DND-41 (cell line): ENCODE measurements at regions not wholly inside any gene's neighbourhood (a gene's known extent, or its start where the extent isn't known, plus 50 kb on each side); places are given as distances from the start of the nearest gene placed in this dataset.

ENCODE experiments used
- ATAC-seq: fragments of 200-7000 bp; cut with Tn5 transposase; 3 replicates; pipeline ENCODE4 v1.9.1; 2021; ENCODE audit warnings: low read depth; ENCODE audit not compliant: insufficient read depth
- DNase-seq: peaks from one replicate; pipeline ENCODE4 v3.0.0-alpha.2; 2020
- H2AFZ ChIP-seq: 2 replicates; pipeline ENCODE4 v1.6.0; 2012; ENCODE audit warnings: low read depth, low read length
- H3K27ac ChIP-seq: 2 replicates; pipeline ENCODE4 v1.5.1; 2012; ENCODE audit warnings: low read length, inconsistent platforms
- H3K27me3 ChIP-seq: fragments of 200-600 bp; sonication (generic); 2 replicates; pipeline ENCODE4 v1.6.0; 2012; ENCODE audit warnings: low read length, mild to moderate bottlenecking, inconsistent platforms; ENCODE audit not compliant: insufficient read depth, poor library complexity
- H3K36me3 ChIP-seq: 2 replicates; pipeline ENCODE4 v1.5.1; 2012; ENCODE audit warnings: low read length, inconsistent platforms; ENCODE audit not compliant: insufficient read depth
- H3K4me1 ChIP-seq: 2 replicates; pipeline ENCODE4 v1.5.1; 2012; ENCODE audit warnings: mild to moderate bottlenecking, low read length; ENCODE audit not compliant: insufficient read depth
- H3K4me2 ChIP-seq: 2 replicates; pipeline ENCODE4 v1.6.0; 2012; ENCODE audit warnings: mild to moderate bottlenecking, moderate library complexity, low read length, inconsistent platforms; ENCODE audit not compliant: insufficient read depth
- H3K4me3 ChIP-seq, 2 experiments: fragments of 200-600 bp in 1 of 2; shearing (Covaris generic) in 1 of 2; 2 replicates each; pipeline ENCODE4 v1.5.1; 2012 to 2016; ENCODE audit warnings: inconsistent platforms in 2 of 2, low read length in 2 of 2, mild to moderate bottlenecking in 2 of 2, low read depth in 1 of 2, moderate library complexity in 1 of 2
- H3K79me2 ChIP-seq: 2 replicates; pipeline ENCODE4 v1.6.0; 2012; ENCODE audit warnings: low read length, inconsistent platforms; ENCODE audit not compliant: insufficient read depth
- H3K9ac ChIP-seq: 2 replicates; pipeline ENCODE4 v1.6.0; 2012; ENCODE audit warnings: low read depth, mild to moderate bottlenecking, inconsistent platforms, low read length, moderate library complexity
- H3K9me3 ChIP-seq: 2 replicates; pipeline ENCODE4 v1.5.1; 2012; ENCODE audit warnings: low read length, moderate library complexity, mild to moderate bottlenecking, inconsistent platforms; ENCODE audit not compliant: insufficient read depth, severe bottlenecking
- H4K20me1 ChIP-seq: 2 replicates; pipeline ENCODE4 v1.6.0; 2012; ENCODE audit warnings: low read length; ENCODE audit not compliant: insufficient read depth
- EZH2 ChIP-seq: IDR thresholded peaks from 3 replicates; pipeline ENCODE4 v1.6.1; 2012; ENCODE audit warnings: borderline replicate concordance, low read depth, mild to moderate bottlenecking, moderate library complexity, low read length, inconsistent platforms; ENCODE audit not compliant: severe bottlenecking
- TF ChIP-seq, protein P1 (sequence below): IDR thresholded peaks from 2 replicates; pipeline ENCODE4 v1.5.1; 2012; ENCODE audit warnings: borderline replicate concordance, low read length, moderate library complexity, mild to moderate bottlenecking; ENCODE audit not compliant: poor library complexity, severe bottlenecking; ENCODE audit errors: extremely low read depth

DNA sequence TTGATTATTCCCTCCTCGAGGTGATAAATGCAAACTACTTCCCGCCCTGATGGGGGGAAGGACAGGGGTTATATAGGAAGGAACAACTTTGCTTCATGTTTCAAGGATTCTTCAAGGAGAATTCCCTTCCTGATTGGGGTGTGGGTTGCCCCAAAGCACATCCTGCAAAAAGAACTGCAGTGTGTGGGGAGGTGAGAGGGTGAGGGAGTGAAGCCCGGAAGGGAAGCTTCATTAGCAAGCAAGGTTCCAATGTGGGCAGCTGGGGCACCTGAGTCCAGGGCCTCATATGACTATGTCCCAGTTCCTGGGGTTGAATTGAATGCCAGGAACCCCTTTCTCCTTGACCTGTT, 326.0 kb downstream of the MN1 start:
- ATAC-seq (no peak), DNase-seq (no peak)
- Histone ChIP-seq H3K9me3 (no peaks in the 10 kb centered on the region), H3K79me2 (no peaks in the 10 kb centered on the region), H2AFZ (no peak overlapping the region), H3K36me3 (no peaks in the 10 kb centered on the region), H3K9ac (no peak overlapping the region), H3K4me3 (no peak overlapping the region), H3K27me3 (peaks cover 2% of the 10 kb centered on the region), H3K4me2 (no peak overlapping the region), H3K27ac (no peak overlapping the region), H4K20me1 (no peaks in the 10 kb centered on the region), H3K4me1 (no peaks in the 10 kb centered on the region)
- TF ChIP-seq EZH2 = no peak
- TF ChIP-seq, protein P1, sequence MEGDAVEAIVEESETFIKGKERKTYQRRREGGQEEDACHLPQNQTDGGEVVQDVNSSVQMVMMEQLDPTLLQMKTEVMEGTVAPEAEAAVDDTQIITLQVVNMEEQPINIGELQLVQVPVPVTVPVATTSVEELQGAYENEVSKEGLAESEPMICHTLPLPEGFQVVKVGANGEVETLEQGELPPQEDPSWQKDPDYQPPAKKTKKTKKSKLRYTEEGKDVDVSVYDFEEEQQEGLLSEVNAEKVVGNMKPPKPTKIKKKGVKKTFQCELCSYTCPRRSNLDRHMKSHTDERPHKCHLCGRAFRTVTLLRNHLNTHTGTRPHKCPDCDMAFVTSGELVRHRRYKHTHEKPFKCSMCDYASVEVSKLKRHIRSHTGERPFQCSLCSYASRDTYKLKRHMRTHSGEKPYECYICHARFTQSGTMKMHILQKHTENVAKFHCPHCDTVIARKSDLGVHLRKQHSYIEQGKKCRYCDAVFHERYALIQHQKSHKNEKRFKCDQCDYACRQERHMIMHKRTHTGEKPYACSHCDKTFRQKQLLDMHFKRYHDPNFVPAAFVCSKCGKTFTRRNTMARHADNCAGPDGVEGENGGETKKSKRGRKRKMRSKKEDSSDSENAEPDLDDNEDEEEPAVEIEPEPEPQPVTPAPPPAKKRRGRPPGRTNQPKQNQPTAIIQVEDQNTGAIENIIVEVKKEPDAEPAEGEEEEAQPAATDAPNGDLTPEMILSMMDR = no peak

DNA sequence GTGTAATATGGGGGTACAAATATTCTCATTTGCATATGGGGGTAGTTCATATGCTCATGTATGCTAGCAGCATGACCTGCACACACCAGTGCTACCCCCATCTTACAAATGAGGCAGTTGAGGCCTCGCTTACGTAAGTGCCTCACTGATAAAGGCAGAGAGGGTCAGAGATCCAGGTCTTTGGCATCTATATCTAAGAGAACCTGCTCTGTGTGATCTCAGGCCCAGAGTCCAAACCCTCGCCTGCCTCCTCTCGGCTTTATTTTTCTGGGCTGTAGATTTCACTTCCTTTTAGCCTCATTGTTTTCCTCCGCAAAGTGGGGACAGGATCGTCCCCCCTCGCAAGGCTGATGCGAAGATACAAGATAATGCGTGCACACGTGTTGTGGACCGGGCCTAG, 325.2 kb downstream of the MN1 start:
- Histone ChIP-seq H3K4me3 (no peak overlapping the region), H3K4me2 (no peak overlapping the region), H3K4me1 (no peaks in the 10 kb centered on the region), H3K27me3 (peaks cover 2% of the 10 kb centered on the region), H3K9me3 (no peaks in the 10 kb centered on the region), H3K36me3 (no peaks in the 10 kb centered on the region), H3K79me2 (no peaks in the 10 kb centered on the region), H4K20me1 (no peaks in the 10 kb centered on the region), H3K27ac (no peak overlapping the region), H2AFZ (no peak overlapping the region), H3K9ac (no peak overlapping the region)
- ATAC-seq = no peak
- no peak for DNase-seq
- TF ChIP-seq, protein P1 = no peak
- no peak for TF ChIP-seq EZH2

DNA sequence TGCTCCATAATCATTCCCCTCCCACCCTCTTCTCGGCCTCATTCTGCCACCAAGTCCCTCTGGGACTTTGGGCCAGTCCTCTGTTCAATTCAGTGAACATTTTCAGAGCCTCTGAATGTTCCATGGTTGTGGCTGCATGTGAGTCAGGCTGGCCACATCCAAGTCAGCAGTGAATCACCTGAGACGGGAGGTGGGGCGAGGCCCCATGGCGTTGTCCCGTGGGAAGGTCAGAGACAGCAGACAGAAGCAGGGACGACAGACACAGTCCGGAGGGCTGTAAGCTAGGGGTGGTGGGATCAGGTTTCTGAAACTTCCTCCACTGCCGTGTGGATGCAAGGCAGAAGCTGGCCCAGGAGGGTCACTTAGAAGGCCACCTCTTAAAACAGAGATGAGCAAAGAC, 324.8 kb downstream of the MN1 start:
- no peak overlapping the region for H3K4me3 ChIP-seq
- no peaks in the 10 kb centered on the region for H3K36me3 ChIP-seq
- TF ChIP-seq, protein P1 = no peak
- no peak for TF ChIP-seq EZH2
- no peaks in the 10 kb centered on the region for H3K9me3 ChIP-seq
- peaks cover 2% of the 10 kb centered on the region for H3K27me3 ChIP-seq
- no peaks in the 10 kb centered on the region for H4K20me1 ChIP-seq
- H3K27ac ChIP-seq = no peak overlapping the region
- DNase-seq = no peak
- H3K4me1 ChIP-seq = no peaks in the 10 kb centered on the region
- H3K79me2 ChIP-seq = no peaks in the 10 kb centered on the region
- H3K9ac ChIP-seq = no peak overlapping the region
- H2AFZ ChIP-seq = no peak overlapping the region
- H3K4me2 ChIP-seq = no peak overlapping the region
- ATAC-seq = no peak

DNA sequence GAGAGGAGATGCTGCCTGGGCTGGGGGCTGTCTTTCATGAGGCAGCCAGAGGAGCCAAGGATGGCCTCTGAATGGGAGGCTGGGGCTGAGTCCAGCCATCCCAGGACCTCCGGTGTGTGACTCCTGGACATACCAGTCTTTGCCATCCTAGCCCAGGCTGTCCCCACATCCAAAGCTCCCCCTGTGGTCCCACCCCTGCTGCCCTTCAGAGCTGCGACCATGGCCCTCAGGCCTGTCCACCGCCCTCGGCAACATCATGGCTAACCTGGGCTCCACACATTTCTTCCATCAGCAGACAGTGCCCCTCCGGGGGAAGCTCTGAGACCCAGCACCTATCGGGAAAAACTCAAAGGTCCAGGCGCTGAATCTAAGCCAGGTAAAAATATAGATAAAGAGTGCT, 324.4 kb downstream of the MN1 start:
- no peak overlapping the region for H3K4me3 ChIP-seq
- no peak overlapping the region for H3K4me2 ChIP-seq
- no peak overlapping the region for H2AFZ ChIP-seq
- TF ChIP-seq, protein P1 = no peak
- TF ChIP-seq EZH2 = no peak
- no peaks in the 10 kb centered on the region for H3K4me1 ChIP-seq
- H4K20me1 ChIP-seq = no peaks in the 10 kb centered on the region
- H3K9ac ChIP-seq = no peak overlapping the region
- ATAC-seq (no peak), DNase-seq (no peak)
- no peaks in the 10 kb centered on the region for H3K36me3 ChIP-seq
- H3K79me2 ChIP-seq = no peaks in the 10 kb centered on the region
- peaks cover 2% of the 10 kb centered on the region for H3K27me3 ChIP-seq
- H3K27ac ChIP-seq = no peak overlapping the region
- H3K9me3 ChIP-seq = no peaks in the 10 kb centered on the region
